ENCODE measurements at regions not wholly inside any gene's neighbourhood (a gene's known extent, or its start where the extent isn't known, plus 50 kb on each side); places are given as distances from the start of the nearest gene placed in this dataset.

DNA sequence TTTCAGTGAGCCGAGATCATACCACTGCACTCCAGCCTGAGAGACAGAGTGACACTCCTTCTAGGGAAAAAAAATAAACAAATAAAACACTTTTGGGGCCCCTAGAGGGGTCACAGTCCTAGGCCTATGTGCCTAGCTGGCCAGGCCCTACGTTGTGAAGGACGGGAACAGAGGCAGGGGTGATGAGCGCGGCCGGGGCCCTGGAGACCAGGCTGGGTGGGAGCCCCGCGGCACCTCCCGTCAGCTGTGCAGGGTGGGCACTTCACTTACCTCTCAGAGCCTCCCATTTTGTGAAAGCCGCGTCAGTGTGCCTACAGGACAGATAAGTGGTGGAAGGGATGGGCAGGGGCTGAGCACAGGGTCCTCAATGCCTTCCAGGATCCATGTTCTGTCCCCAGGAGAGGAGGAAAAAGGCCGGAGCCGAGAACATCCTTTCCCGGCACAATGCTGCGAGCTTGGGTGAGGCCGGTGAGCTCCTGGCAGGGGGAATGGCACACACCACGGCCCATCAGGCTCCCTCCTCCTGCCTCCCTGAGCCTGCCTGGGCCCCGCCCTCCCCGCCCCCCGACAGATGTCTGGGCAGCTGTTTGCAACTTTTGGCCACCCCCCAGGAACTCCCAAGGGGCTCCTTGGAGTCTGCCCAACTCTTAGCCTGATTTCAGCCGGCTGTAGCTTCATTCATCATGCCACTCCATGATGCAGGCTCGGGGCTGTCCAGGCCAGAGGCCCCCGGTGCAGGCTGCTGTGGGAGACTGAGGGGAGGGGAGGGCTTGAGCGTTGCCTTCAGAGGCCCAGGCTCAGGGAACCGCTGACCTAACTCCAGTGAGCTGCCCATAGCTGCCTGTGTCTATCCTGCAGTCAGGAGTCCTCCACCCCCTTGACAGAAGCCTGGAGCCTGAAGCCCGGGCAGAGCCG lies 196.5 kb downstream of the TFCP2L1 start:
- intact Hi-C loops (cut with DNase I) = no loop called here
- WGBS, 2 donors = 81 to 86% methylated on average over 11 to 23 of the region's 27 CpGs
- Histone ChIP-seq H3K36me3 (replicated peaks in 1 of 2; ENCODE audit: insufficient read depth in 1 of 2, low read depth in 2 of 2) (no peaks in the 10 kb centered on the region), H3K27ac (no peak overlapping the region), H3K9me3 (no peaks in the 10 kb centered on the region), H3K4me3 (no peak overlapping the region), H3K4me1 (no peaks in the 10 kb centered on the region), H3K27me3 (peaks cover 0 to 7% of the 10 kb centered on the region in 2 donors)
- TF ChIP-seq, protein P1, sequence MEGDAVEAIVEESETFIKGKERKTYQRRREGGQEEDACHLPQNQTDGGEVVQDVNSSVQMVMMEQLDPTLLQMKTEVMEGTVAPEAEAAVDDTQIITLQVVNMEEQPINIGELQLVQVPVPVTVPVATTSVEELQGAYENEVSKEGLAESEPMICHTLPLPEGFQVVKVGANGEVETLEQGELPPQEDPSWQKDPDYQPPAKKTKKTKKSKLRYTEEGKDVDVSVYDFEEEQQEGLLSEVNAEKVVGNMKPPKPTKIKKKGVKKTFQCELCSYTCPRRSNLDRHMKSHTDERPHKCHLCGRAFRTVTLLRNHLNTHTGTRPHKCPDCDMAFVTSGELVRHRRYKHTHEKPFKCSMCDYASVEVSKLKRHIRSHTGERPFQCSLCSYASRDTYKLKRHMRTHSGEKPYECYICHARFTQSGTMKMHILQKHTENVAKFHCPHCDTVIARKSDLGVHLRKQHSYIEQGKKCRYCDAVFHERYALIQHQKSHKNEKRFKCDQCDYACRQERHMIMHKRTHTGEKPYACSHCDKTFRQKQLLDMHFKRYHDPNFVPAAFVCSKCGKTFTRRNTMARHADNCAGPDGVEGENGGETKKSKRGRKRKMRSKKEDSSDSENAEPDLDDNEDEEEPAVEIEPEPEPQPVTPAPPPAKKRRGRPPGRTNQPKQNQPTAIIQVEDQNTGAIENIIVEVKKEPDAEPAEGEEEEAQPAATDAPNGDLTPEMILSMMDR (IDR thresholded peaks at IDR 0.05) = no peak
- no peak for TF ChIP-seq POLR2A (IDR thresholded peaks at IDR 0.05)
- DNase-seq (no peak), ATAC-seq (peak; percentile 9)

DNA sequence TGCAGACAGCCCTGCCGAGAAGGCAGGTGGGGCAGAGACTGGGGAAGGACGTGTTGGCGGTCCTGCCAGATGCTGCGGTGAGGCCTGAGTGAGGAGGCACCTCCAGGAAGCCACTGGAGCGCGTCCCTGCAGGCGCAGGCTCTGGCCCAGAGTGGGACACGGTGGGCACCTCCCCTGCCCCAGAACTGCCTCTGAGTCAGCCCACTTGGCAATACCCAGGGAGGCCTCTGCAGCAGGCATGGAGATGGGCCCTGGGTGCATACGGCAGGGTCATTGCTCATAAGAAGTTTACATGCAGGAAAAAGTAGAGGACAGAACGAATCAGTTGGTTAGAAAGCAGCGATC lies 195.9 kb downstream of the TFCP2L1 start:
- no peaks in the 10 kb centered on the region for H3K36me3 ChIP-seq (replicated peaks in 1 of 2; ENCODE audit: insufficient read depth in 1 of 2, low read depth in 2 of 2)
- no peaks in the 10 kb centered on the region for H3K4me1 ChIP-seq
- no peak for TF ChIP-seq POLR2A (IDR thresholded peaks at IDR 0.05)
- TF ChIP-seq, protein P1 (IDR thresholded peaks at IDR 0.05) = no peak
- intact Hi-C loops (cut with DNase I) = no loop called here
- no peak for ATAC-seq
- H3K27ac ChIP-seq = no peak overlapping the region
- 80 to 88% methylated on average over 3 to 11 of the region's 11 CpGs for WGBS, 2 donors
- H3K4me3 ChIP-seq = no peak overlapping the region
- peaks cover 0 to 1% of the 10 kb centered on the region in 2 donors for H3K27me3 ChIP-seq
- H3K9me3 ChIP-seq = no peaks in the 10 kb centered on the region
- no peak for DNase-seq

DNA sequence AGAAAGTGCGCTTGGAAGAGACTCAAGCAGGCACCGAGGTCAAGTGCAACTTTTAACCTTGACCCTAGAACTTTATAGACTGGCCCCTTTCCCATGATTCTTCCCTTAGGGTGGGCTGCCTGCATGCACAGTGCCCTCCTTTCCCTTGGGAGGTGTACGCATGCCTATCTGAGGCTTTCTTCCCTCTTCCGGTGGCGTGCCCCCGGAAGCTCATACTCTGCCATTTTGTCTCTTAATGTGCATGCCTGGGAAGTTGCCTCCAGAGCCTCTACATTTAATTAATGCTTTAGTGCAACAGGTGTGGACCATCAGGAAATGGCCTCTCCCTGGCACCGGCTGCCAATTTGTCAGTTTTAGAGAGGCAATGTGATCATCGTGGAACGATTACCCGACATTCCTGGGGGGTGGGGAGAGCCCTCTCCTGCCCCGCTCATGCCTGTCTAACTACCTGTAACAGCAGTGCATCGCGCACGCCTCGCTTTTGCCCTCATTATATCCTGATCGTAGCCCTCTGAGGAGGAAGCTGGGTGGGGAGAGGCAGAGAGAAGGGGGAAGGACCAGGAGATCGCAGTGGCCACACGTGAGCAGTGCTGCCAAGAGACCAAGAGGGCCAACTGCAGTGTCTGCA lies 194.8 kb downstream of the TFCP2L1 start:
- H3K9me3 ChIP-seq = no peaks in the 10 kb centered on the region
- intact Hi-C loops (cut with DNase I) = loop anchor here (10.0 kb wide), 2 partner anchors 235 to 265 kb away; no protein-coding TSS in a partner anchor
- no peak overlapping the region for H3K4me3 ChIP-seq
- DNase-seq (no peak), ATAC-seq (no peak)
- TF ChIP-seq, protein P1 (IDR thresholded peaks at IDR 0.05) = no peak
- no peak for TF ChIP-seq POLR2A (IDR thresholded peaks at IDR 0.05)
- H3K27ac ChIP-seq = no peak overlapping the region
- no peaks in the 10 kb centered on the region for H3K36me3 ChIP-seq (replicated peaks in 1 of 2; ENCODE audit: insufficient read depth in 1 of 2, low read depth in 2 of 2)
- no peaks in the 10 kb centered on the region for H3K4me1 ChIP-seq
- 75 to 79% methylated on average over 18 of the region's 18 CpGs for WGBS, 2 donors
- H3K27me3 ChIP-seq = no peaks in the 10 kb centered on the region

DNA sequence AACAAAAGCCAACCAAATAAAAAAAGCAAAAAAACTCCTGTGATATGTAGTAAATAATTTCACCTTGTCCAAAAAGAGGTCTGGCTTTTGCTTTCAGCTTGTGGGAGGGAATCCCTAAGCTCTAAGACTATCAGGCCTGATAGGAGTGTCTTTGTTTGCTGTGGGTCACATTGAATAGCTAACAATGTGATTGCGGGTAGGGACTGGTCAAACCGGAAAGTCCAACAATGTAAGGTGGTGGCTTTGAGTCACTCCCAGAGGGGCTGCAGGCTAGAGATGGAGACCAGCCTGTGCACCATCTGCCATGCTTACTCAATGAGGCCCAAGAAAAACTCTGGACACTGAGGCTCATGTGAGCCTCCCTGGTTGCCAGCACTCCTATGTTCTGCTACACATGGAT lies 192.9 kb downstream of the TFCP2L1 start:
- Histone ChIP-seq H3K4me3 (no peak overlapping the region), H3K4me1 (no peaks in the 10 kb centered on the region), H3K9me3 (no peaks in the 10 kb centered on the region), H3K27me3 (no peaks in the 10 kb centered on the region), H3K27ac (no peak overlapping the region), H3K36me3 (replicated peaks in 1 of 2; ENCODE audit: insufficient read depth in 1 of 2, low read depth in 2 of 2) (no peaks in the 10 kb centered on the region)
- ATAC-seq = no peak
- WGBS, 2 donors = 40 to 49% methylated on average over 2 of the region's 2 CpGs
- intact Hi-C loops (cut with DNase I) = loop anchor here (10.0 kb wide), 2 partner anchors 233 to 263 kb away; no protein-coding TSS in a partner anchor
- TF ChIP-seq, protein P1 (IDR thresholded peaks at IDR 0.05) = no peak
- TF ChIP-seq POLR2A (IDR thresholded peaks at IDR 0.05) = no peak
- no peak for DNase-seq
